ENCODE measurements at regions not wholly inside any gene's neighbourhood (a gene's known extent, or its start where the extent isn't known, plus 50 kb on each side); places are given as distances from the start of the nearest gene placed in this dataset.

GRCh38 chr13:57250472-57250871 lies 83.5 kb downstream of the PRR20E start:
- no peak for TF ChIP-seq CTCF (conservative IDR thresholded peaks at IDR 0.05)
- no peak for TF ChIP-seq ZFX (IDR thresholded peaks at IDR 0.05)
